GM21786 (cell line): ENCODE measurements at regions not wholly inside any gene's neighbourhood (a gene's known extent, or its start where the extent isn't known, plus 50 kb on each side); places are given as distances from the start of the nearest gene placed in this dataset.
A peak's percentile ranks its signal among the peaks of the same experiment; 100 is the strongest.
"Not testable (repeated sequence)": the region's sequence is repeated elsewhere in the genome, so short reads cannot be mapped to it uniquely, and the experiment has no call there.

ENCODE experiments used
- ATAC-seq: cut with Tn5 transposase; IDR thresholded peaks from one replicate; pipeline ENCODE4 v1.9.1; 2021; ENCODE audit not compliant: unreplicated experiment

GRCh38 chrX:94329182-94329581, 655.2 kb downstream of the FAM133A start:
- no peak for ATAC-seq

GRCh38 chrX:94341730-94342129, 667.7 kb downstream of the FAM133A start:
- ATAC-seq = not testable (repeated sequence)

GRCh38 chrX:94361241-94361640, 687.2 kb downstream of the FAM133A start:
- ATAC-seq = no peak

- no peak for ATAC-seq
These were observed 691.7 kb downstream of the FAM133A start for GRCh38 chrX:94365736-94366135.

- no peak for ATAC-seq
These were observed 692.6 kb downstream of the FAM133A start for GRCh38 chrX:94366616-94367015.

- no peak for ATAC-seq
These were observed 715.0 kb downstream of the FAM133A start for GRCh38 chrX:94389044-94389443.

- peak; percentile 86 for ATAC-seq
These were observed 726.5 kb downstream of the FAM133A start for GRCh38 chrX:94400488-94400887.

GRCh38 chrX:94401426-94401825, 727.4 kb downstream of the FAM133A start:
- no peak for ATAC-seq

- ATAC-seq = no peak
These were observed 740.7 kb downstream of the FAM133A start for GRCh38 chrX:94414746-94415145.

GRCh38 chrX:94418065-94418464, 744.1 kb downstream of the FAM133A start:
- ATAC-seq = no peak

- no peak for ATAC-seq
These were observed 750.5 kb downstream of the FAM133A start for GRCh38 chrX:94424456-94424855.

GRCh38 chrX:94430091-94430490, 756.1 kb downstream of the FAM133A start:
- ATAC-seq = no peak

- ATAC-seq = no peak
These were observed 761.8 kb downstream of the FAM133A start for GRCh38 chrX:94435799-94436198.

GRCh38 chrX:94454159-94454558, 780.2 kb downstream of the FAM133A start:
- ATAC-seq = no peak

GRCh38 chrX:94454606-94455005, 780.6 kb downstream of the FAM133A start:
- ATAC-seq = no peak

- ATAC-seq = no peak
These were observed 781.8 kb downstream of the FAM133A start for GRCh38 chrX:94455782-94456181.

GRCh38 chrX:94492541-94492940, 818.5 kb downstream of the FAM133A start:
- no peak for ATAC-seq

- ATAC-seq = no peak
These were observed 819.4 kb downstream of the FAM133A start for GRCh38 chrX:94493405-94493804.

GRCh38 chrX:94511564-94511963, 837.6 kb downstream of the FAM133A start:
- ATAC-seq = no peak

- ATAC-seq = no peak
These were observed 841.0 kb downstream of the FAM133A start for GRCh38 chrX:94515009-94515408.

- ATAC-seq = no peak
These were observed 850.9 kb downstream of the FAM133A start for GRCh38 chrX:94524867-94525266.

GRCh38 chrX:94545722-94546121, 871.7 kb downstream of the FAM133A start:
- no peak for ATAC-seq

GRCh38 chrX:94551831-94552230, 877.8 kb downstream of the FAM133A start:
- no peak for ATAC-seq

GRCh38 chrX:94560930-94561329, 886.9 kb downstream of the FAM133A start:
- ATAC-seq = no peak
